ENCODE measurements at regions not wholly inside any gene's neighbourhood (a gene's known extent, or its start where the extent isn't known, plus 50 kb on each side); places are given as distances from the start of the nearest gene placed in this dataset.

GRCh38 chr12:97408363-97408762, 54.2 kb upstream of the RMST start:
- TF ChIP-seq ZNF142 (CRISPR knock-in tag; IDR thresholded peaks at IDR 0.05), result no peak
- no peak for TF ChIP-seq YY1 (IDR thresholded peaks at IDR 0.05; ENCODE audit: insufficient read depth, insufficient replicate concordance, low read depth, low read length)
- no peak for TF ChIP-seq RARG (CRISPR knock-in tag; IDR thresholded peaks at IDR 0.05; ENCODE audit: low read depth)
- no peak for TF ChIP-seq CTCF (CRISPR knock-in tag; IDR thresholded peaks at IDR 0.05)
- TF ChIP-seq SP140L (CRISPR knock-in tag; IDR thresholded peaks at IDR 0.05; ENCODE audit: borderline replicate concordance), result no peak
- TF ChIP-seq ZBTB21 (CRISPR knock-in tag; IDR thresholded peaks at IDR 0.05), result no peak
